ENCODE measurements at regions not wholly inside any gene's neighbourhood (a gene's known extent, or its start where the extent isn't known, plus 50 kb on each side); places are given as distances from the start of the nearest gene placed in this dataset.

DNA sequence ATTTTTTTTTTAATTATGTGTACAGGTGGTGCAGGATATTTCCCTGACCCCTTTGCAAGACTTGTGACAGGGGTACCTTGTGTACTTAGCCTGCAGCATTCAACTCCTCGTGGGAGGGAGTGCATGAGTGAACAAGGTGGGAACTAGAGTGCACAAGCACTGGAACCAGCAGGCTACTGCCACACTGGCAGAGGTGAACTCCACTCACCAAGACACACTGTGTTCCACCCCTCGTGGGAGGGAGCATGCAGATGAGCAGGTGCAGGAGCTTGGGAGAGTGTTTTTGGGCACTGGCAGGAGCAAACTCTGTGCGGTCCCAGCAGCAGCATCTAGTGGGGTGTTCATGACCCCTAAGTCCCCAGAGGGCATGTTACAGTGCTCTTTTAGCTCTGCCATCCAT lies 282.7 kb upstream of the PLET1 start:
- Histone ChIP-seq H3K9ac (ENCODE audit: low read length) (no peak overlapping the region), H3K36me3 (replicated peaks; ENCODE audit: low read depth, low read length) (no peaks in the 10 kb centered on the region)
- TF ChIP-seq, protein P1, sequence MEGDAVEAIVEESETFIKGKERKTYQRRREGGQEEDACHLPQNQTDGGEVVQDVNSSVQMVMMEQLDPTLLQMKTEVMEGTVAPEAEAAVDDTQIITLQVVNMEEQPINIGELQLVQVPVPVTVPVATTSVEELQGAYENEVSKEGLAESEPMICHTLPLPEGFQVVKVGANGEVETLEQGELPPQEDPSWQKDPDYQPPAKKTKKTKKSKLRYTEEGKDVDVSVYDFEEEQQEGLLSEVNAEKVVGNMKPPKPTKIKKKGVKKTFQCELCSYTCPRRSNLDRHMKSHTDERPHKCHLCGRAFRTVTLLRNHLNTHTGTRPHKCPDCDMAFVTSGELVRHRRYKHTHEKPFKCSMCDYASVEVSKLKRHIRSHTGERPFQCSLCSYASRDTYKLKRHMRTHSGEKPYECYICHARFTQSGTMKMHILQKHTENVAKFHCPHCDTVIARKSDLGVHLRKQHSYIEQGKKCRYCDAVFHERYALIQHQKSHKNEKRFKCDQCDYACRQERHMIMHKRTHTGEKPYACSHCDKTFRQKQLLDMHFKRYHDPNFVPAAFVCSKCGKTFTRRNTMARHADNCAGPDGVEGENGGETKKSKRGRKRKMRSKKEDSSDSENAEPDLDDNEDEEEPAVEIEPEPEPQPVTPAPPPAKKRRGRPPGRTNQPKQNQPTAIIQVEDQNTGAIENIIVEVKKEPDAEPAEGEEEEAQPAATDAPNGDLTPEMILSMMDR (IDR thresholded peaks at IDR 0.05; ENCODE audit: low read depth, low read length): no peak
- TF ChIP-seq EZH2phosphoT487 (IDR thresholded peaks at IDR 0.05; ENCODE audit: low read depth): no peak

DNA sequence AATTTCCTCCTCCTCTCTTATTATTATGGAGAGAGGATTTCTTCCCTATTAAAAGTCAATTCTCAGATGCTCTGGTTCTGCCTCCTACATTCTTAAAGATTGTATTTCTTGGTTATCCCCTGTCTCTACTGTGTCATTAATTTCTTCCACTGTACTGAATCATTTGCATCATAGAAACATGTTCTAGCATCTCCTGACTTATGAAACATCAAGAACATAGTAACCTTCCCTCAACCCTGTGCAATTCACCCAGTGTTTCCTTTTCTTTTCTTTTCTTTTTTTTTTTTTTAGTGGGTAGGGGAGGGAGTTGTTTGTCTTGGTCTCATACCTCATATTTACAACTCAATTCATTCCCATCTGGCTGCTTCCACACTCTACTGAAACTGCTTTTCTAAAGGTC lies 288.0 kb upstream of the PLET1 start:
- Histone ChIP-seq H3K27ac (ENCODE audit: low read length) (no peak overlapping the region), H3K27me3 (ENCODE audit: low read depth, low read length) (peaks cover 27% of the 10 kb centered on the region), H2AFZ (ENCODE audit: low read depth, low read length) (no peak overlapping the region), H4K20me1 (ENCODE audit: insufficient read depth, low read length) (no peaks in the 10 kb centered on the region), H3K36me3 (replicated peaks; ENCODE audit: low read depth, low read length) (no peaks in the 10 kb centered on the region), H3K79me2 (ENCODE audit: low read length) (no peaks in the 10 kb centered on the region), H3K4me3 (ENCODE audit: low read length) (no peak overlapping the region), H3K4me1 (ENCODE audit: low read length) (no peaks in the 10 kb centered on the region), H3K4me2 (ENCODE audit: low read length) (no peak overlapping the region), H3K9me3 (ENCODE audit: insufficient read depth, low read length) (no peaks in the 10 kb centered on the region), H3K9ac (ENCODE audit: low read length) (no peak overlapping the region)
- TF ChIP-seq, protein P1 (IDR thresholded peaks at IDR 0.05; ENCODE audit: low read depth, low read length): no peak
- no peak for TF ChIP-seq EZH2phosphoT487 (IDR thresholded peaks at IDR 0.05; ENCODE audit: low read depth)

More for the DNA sequence above, 282.7 kb upstream of the PLET1 start:
- peaks cover 25% of the 10 kb centered on the region for H3K27me3 ChIP-seq (ENCODE audit: low read depth, low read length)
- no peak overlapping the region for H3K27ac ChIP-seq (ENCODE audit: low read length)
- no peaks in the 10 kb centered on the region for H3K4me1 ChIP-seq (ENCODE audit: low read length)
- no peak overlapping the region for H3K4me3 ChIP-seq (ENCODE audit: low read length)
- no peak overlapping the region for H2AFZ ChIP-seq (ENCODE audit: low read depth, low read length)
- H3K79me2 ChIP-seq (ENCODE audit: low read length): no peaks in the 10 kb centered on the region
- no peak overlapping the region for H3K4me2 ChIP-seq (ENCODE audit: low read length)
- no peaks in the 10 kb centered on the region for H4K20me1 ChIP-seq (ENCODE audit: insufficient read depth, low read length)
- H3K9me3 ChIP-seq (ENCODE audit: insufficient read depth, low read length): no peaks in the 10 kb centered on the region

- H3K4me3 ChIP-seq (ENCODE audit: low read length): no peak overlapping the region
- no peaks in the 10 kb centered on the region for H3K4me1 ChIP-seq (ENCODE audit: low read length)
- no peak overlapping the region for H2AFZ ChIP-seq (ENCODE audit: low read depth, low read length)
- H3K9me3 ChIP-seq (ENCODE audit: insufficient read depth, low read length): no peaks in the 10 kb centered on the region
- H3K4me2 ChIP-seq (ENCODE audit: low read length): no peak overlapping the region
- no peak overlapping the region for H3K9ac ChIP-seq (ENCODE audit: low read length)
- no peaks in the 10 kb centered on the region for H3K79me2 ChIP-seq (ENCODE audit: low read length)
- no peaks in the 10 kb centered on the region for H4K20me1 ChIP-seq (ENCODE audit: insufficient read depth, low read length)
- no peak overlapping the region for H3K27ac ChIP-seq (ENCODE audit: low read length)
- H3K27me3 ChIP-seq (ENCODE audit: low read depth, low read length): peaks cover 30% of the 10 kb centered on the region
- TF ChIP-seq, protein P1 (IDR thresholded peaks at IDR 0.05; ENCODE audit: low read depth, low read length): no peak
- TF ChIP-seq EZH2phosphoT487 (IDR thresholded peaks at IDR 0.05; ENCODE audit: low read depth): no peak
- no peaks in the 10 kb centered on the region for H3K36me3 ChIP-seq (replicated peaks; ENCODE audit: low read depth, low read length)
Observed at GRCh38 chr11:112553205-112553731, 292.6 kb upstream of the PLET1 start.

GRCh38 chr11:112554586-112554985 lies 293.9 kb upstream of the PLET1 start:
- no peaks in the 10 kb centered on the region for H3K36me3 ChIP-seq (replicated peaks; ENCODE audit: low read depth, low read length)
- no peak overlapping the region for H3K9ac ChIP-seq (ENCODE audit: low read length)
- no peaks in the 10 kb centered on the region for H4K20me1 ChIP-seq (ENCODE audit: insufficient read depth, low read length)
- H3K27me3 ChIP-seq (ENCODE audit: low read depth, low read length): peaks cover 23% of the 10 kb centered on the region
- no peaks in the 10 kb centered on the region for H3K9me3 ChIP-seq (ENCODE audit: insufficient read depth, low read length)
- H2AFZ ChIP-seq (ENCODE audit: low read depth, low read length): no peak overlapping the region
- H3K27ac ChIP-seq (ENCODE audit: low read length): no peak overlapping the region
- no peak overlapping the region for H3K4me3 ChIP-seq (ENCODE audit: low read length)
- no peak overlapping the region for H3K4me2 ChIP-seq (ENCODE audit: low read length)
- H3K4me1 ChIP-seq (ENCODE audit: low read length): no peaks in the 10 kb centered on the region
- no peaks in the 10 kb centered on the region for H3K79me2 ChIP-seq (ENCODE audit: low read length)
- no peak for TF ChIP-seq EZH2phosphoT487 (IDR thresholded peaks at IDR 0.05; ENCODE audit: low read depth)
- TF ChIP-seq, protein P1 (IDR thresholded peaks at IDR 0.05; ENCODE audit: low read depth, low read length): no peak

All from OCI-LY3 (cell line).